Fibroblast of villous mesenchyme (primary cell): ENCODE measurements at regions not wholly inside any gene's neighbourhood (a gene's known extent, or its start where the extent isn't known, plus 50 kb on each side); places are given as distances from the start of the nearest gene placed in this dataset.

Source experiments
- DNase-seq: peaks from one replicate; pipeline ENCODE4 v3.0.0-alpha.2; 2010; ENCODE audit warnings: low read depth
- H3K4me3 ChIP-seq: 2 replicates; pipeline ENCODE4 v1.5.1; 2011; ENCODE audit warnings: low read depth, mild to moderate bottlenecking, low read length
- TF ChIP-seq, protein P1 (sequence below): IDR thresholded peaks from 2 replicates; pipeline ENCODE4 v1.5.1; 2012; ENCODE audit warnings: low read depth, mild to moderate bottlenecking, low read length; ENCODE audit not compliant: insufficient read depth

DNA sequence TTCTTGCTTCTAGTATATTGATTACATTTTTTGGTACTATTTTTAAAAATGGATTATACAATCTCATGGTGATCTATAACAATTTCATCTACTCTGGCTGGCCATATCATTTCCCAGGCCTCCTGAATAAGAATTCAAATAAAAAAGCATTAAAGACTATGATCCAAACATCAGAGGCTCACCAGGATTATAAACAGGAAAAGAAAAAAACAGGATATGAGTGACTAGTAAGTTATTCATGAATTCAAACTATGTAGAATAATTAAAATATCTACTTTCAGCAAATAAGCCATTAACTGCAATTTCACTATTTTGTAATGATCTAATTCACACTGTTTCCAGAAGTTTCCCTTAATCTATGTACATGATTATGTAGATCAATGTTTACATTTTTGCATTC, 293.1 kb upstream of the CDH6 start:
- no peak for DNase-seq
- H3K4me3 ChIP-seq, result no peak overlapping the region
- TF ChIP-seq, protein P1, sequence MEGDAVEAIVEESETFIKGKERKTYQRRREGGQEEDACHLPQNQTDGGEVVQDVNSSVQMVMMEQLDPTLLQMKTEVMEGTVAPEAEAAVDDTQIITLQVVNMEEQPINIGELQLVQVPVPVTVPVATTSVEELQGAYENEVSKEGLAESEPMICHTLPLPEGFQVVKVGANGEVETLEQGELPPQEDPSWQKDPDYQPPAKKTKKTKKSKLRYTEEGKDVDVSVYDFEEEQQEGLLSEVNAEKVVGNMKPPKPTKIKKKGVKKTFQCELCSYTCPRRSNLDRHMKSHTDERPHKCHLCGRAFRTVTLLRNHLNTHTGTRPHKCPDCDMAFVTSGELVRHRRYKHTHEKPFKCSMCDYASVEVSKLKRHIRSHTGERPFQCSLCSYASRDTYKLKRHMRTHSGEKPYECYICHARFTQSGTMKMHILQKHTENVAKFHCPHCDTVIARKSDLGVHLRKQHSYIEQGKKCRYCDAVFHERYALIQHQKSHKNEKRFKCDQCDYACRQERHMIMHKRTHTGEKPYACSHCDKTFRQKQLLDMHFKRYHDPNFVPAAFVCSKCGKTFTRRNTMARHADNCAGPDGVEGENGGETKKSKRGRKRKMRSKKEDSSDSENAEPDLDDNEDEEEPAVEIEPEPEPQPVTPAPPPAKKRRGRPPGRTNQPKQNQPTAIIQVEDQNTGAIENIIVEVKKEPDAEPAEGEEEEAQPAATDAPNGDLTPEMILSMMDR, result no peak

DNA sequence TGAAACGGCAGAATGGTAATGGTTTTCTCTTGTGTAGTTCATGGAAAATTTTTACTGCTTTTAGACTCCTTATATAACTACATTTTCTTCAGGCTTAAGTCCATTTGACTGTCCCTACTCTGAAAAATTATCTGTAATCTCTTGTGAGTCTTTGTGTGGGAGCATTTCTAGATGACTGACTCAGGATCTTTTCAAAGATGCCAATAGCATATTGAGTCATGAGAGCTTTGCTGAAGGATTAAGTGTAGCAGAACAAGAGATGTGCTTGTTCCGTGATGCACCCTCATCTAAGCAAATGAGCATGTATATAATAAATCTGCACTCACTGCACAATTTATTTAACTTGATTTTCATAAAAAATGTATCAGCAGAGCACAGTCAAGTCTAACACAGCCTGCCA, 298.7 kb upstream of the CDH6 start:
- H3K4me3 ChIP-seq, result no peak overlapping the region
- DNase-seq, result no peak
- TF ChIP-seq, protein P1, result no peak

DNA sequence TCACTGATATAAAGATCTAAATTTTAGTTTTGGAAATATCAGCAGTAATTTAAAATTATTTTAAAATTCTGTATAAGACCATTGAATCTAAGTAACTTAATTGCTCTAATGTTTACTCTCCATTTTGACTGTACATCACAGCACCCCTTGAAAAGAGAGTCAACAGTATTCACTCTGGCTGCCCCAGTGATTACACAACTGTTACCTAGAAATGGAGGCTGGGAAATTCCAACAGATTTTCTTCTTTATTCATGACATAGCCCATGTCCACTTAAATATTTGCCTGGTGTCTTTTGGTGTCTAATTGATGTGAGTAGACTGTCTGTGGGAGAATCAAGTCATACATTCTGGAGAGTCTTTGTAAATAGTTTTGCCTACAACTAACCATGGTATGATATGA, 301.8 kb upstream of the CDH6 start:
- DNase-seq, result no peak
- H3K4me3 ChIP-seq, result no peak overlapping the region

DNA sequence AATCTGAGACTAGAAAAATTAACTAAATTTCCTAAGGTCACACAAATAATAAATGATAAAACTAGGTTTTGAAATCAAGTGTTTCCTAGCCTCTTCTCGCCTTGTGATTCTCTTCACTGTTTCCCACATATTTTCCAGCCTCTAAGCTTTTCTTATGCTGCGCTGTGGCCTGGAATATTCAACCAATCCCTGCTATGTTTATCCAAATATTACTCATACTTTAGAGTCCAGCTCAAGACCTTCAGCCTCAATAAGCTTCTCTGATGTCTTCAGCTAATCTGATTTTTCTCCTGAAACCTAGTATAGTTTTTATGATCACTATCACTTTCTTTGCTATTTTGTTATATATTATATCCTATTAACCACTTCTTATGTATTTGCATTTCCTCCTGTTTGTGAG, 303.1 kb upstream of the CDH6 start:
- no peak overlapping the region for H3K4me3 ChIP-seq
- DNase-seq, result no peak
- TF ChIP-seq, protein P1, result no peak

More for the DNA sequence above, 301.8 kb upstream of the CDH6 start:
- TF ChIP-seq, protein P1, result no peak

DNA sequence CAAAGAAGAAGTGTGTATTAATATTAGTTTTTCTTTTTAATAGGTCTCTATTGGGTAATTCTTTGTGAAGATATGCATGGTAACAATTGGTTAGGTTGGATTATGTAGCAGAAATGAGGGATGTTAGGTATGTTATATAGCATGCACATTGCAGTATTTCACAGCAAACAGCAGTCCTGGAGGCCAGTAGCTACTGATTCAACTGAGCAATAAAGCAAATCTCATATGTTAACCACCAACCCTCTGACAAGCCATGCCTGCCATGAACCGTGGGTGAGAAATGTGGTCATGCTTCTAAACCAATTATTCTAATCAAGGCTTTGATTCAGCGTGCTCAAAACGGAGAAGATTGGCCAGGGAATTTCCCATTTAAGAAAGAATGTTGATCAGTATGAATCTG, 313.0 kb upstream of the CDH6 start:
- TF ChIP-seq, protein P1, result no peak
- DNase-seq, result no peak
- H3K4me3 ChIP-seq, result no peak overlapping the region

DNA sequence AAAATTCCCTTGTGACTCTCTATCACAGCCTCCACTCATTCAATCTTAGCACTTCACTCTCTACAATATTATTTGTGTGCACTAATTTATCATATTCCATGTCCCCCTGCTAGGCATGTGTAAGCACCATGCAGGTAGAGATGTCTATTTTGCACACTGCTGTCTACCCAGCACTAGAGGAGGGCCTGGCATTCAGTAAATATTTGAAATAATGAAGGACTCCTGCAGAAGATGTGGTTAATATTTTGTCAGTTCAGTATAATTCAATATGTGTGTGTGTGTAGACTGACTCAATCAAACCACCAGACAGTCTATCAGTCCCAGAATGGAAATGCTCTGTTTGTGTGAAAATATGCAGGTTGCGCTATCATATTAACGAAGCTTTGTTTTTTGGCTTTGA, 313.6 kb upstream of the CDH6 start:
- DNase-seq, result no peak
- TF ChIP-seq, protein P1, result no peak
- H3K4me3 ChIP-seq, result no peak overlapping the region

DNA sequence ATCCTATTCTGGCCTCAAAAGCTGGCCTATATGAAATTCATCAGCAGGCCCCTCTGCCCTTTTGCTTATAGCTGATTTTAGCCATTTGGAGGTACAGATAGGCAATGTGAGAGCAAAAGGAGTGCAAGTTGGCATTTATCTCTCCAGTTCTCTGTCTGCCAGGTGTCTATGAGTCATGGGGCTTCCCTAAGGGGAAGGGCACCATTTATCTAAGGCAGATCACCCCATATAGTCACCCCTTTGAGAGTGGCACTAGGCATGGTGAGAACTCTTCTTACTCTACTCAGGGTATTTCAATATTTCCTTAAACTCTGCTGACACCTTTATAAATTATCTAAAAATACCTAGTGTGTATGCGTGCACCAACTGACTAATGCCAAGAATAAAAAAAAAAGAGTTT, 314.7 kb upstream of the CDH6 start:
- TF ChIP-seq, protein P1, result no peak
- no peak for DNase-seq

More for the DNA sequence above, 314.7 kb upstream of the CDH6 start:
- no peak overlapping the region for H3K4me3 ChIP-seq
